Femur (tissue), 1 donor: ENCODE measurements at regions not wholly inside any gene's neighbourhood (a gene's known extent, or its start where the extent isn't known, plus 50 kb on each side); places are given as distances from the start of the nearest gene placed in this dataset.
A peak's percentile ranks its signal among the peaks of the same experiment; 100 is the strongest.

Source experiments
- DNase-seq: peaks from one replicate; pipeline ENCODE4 v3.0.0-alpha.2; 2017

GRCh38 chr6:168154263-168154917 is 75.4 kb upstream of the FRMD1 start:
- DNase-seq: no peak

- DNase-seq: no peak
These were observed 74.5 kb upstream of the FRMD1 start for GRCh38 chr6:168153553-168153952.

GRCh38 chr6:168152980-168153379 is 74.0 kb upstream of the FRMD1 start:
- no peak for DNase-seq

GRCh38 chr6:168152306-168152963 is 73.4 kb upstream of the FRMD1 start:
- DNase-seq: no peak

- no peak for DNase-seq
These were observed 71.7 kb upstream of the FRMD1 start for GRCh38 chr6:168150551-168151320.

- no peak for DNase-seq
These were observed 70.0 kb upstream of the FRMD1 start for GRCh38 chr6:168149015-168149414.

GRCh38 chr6:168148231-168148849 is 69.3 kb upstream of the FRMD1 start:
- no peak for DNase-seq

- no peak for DNase-seq
These were observed 68.3 kb upstream of the FRMD1 start for GRCh38 chr6:168147205-168147738.

GRCh38 chr6:168145747-168146596 is 67.0 kb upstream of the FRMD1 start:
- DNase-seq: peak; percentile 33

GRCh38 chr6:168139121-168139520 is 60.1 kb upstream of the FRMD1 start:
- peak; percentile 3 for DNase-seq

GRCh38 chr6:168138436-168138835 is 59.4 kb upstream of the FRMD1 start:
- peak; percentile 3 for DNase-seq

- DNase-seq: no peak
These were observed 58.0 kb upstream of the FRMD1 start for GRCh38 chr6:168137024-168137423.

GRCh38 chr6:168136622-168137021 is 57.6 kb upstream of the FRMD1 start:
- DNase-seq: no peak

GRCh38 chr6:168136001-168136400 is 57.0 kb upstream of the FRMD1 start:
- peak; percentile 5 for DNase-seq

- DNase-seq: peak; percentile 14
These were observed 55.7 kb upstream of the FRMD1 start for GRCh38 chr6:168134560-168135201.

GRCh38 chr6:168133687-168134559 is 54.9 kb upstream of the FRMD1 start:
- peak; percentile 27 for DNase-seq

GRCh38 chr6:168133168-168133561 is 54.2 kb upstream of the FRMD1 start:
- peak; percentile 79 for DNase-seq

- DNase-seq: peak; percentile 80
These were observed 53.6 kb upstream of the FRMD1 start for GRCh38 chr6:168132531-168133167.

- peak; percentile 19 for DNase-seq
These were observed 52.7 kb upstream of the FRMD1 start for GRCh38 chr6:168131464-168132415.
